SU-DHL-6 (cell line): ENCODE measurements at regions not wholly inside any gene's neighbourhood (a gene's known extent, or its start where the extent isn't known, plus 50 kb on each side); places are given as distances from the start of the nearest gene placed in this dataset.

ENCODE experiments used
- H2AFZ ChIP-seq: fragments of 200-600 bp; sonication (generic); 2 replicates; pipeline ENCODE4 v1.6.1; 2014; ENCODE audit warnings: low read depth, mild to moderate bottlenecking, moderate library complexity, mixed read lengths, antibody characterized with exemption, low read length; ENCODE audit not compliant: severe bottlenecking
- H3F3A ChIP-seq: fragments of 200-600 bp; shearing (Covaris generic); 2 replicates; pipeline ENCODE4 v1.6.0; 2016; ENCODE audit warnings: antibody characterized with exemption, mild to moderate bottlenecking; ENCODE audit not compliant: insufficient read depth
- H3K27ac ChIP-seq: fragments of 200-600 bp; sonication (generic); 2 replicates; pipeline ENCODE4 v1.5.1; 2016; ENCODE audit warnings: low read depth, mild to moderate bottlenecking, low read length, moderate library complexity, mixed read lengths
- H3K27me3 ChIP-seq: fragments of 200-600 bp; sonication (generic), shearing (Covaris generic); 2 replicates; pipeline ENCODE4 v1.6.0; 2014; ENCODE audit warnings: mild to moderate bottlenecking, low read length
- H3K36me3 ChIP-seq: fragments of 200-600 bp; sonication (generic); 2 replicates; pipeline ENCODE4 v1.6.1; 2014; ENCODE audit warnings: mild to moderate bottlenecking, low read length, mixed read lengths
- H3K4me2 ChIP-seq: fragments of 300-600, 200-600 bp; shearing (Covaris generic), sonication (generic); 2 replicates; pipeline ENCODE4 v1.6.0; 2014; ENCODE audit warnings: low read length, low read depth, mild to moderate bottlenecking; ENCODE audit not compliant: poor library complexity, severe bottlenecking
- H3K4me3 ChIP-seq: fragments of 200-600 bp; sonication (generic); 2 replicates; pipeline ENCODE4 v1.5.1; 2014; ENCODE audit warnings: antibody characterized with exemption, low read length, mild to moderate bottlenecking, mixed read lengths; ENCODE audit not compliant: insufficient read depth, poor library complexity, severe bottlenecking
- H3K79me2 ChIP-seq: fragments of 200-600 bp; sonication (generic); 2 replicates; pipeline ENCODE4 v1.6.1; 2014; ENCODE audit warnings: mild to moderate bottlenecking, low read length, moderate library complexity; ENCODE audit not compliant: insufficient read depth
- H3K9ac ChIP-seq: fragments of 200-600 bp; sonication (generic); 2 replicates; pipeline ENCODE4 v1.7.0; 2014; ENCODE audit warnings: mild to moderate bottlenecking, low read length
- H3K9me2 ChIP-seq: fragments of 200-600 bp; sonication (generic); replicated peaks from 2 replicates; pipeline ENCODE4 v1.6.1; 2014; ENCODE audit warnings: low read length; ENCODE audit not compliant: insufficient read depth
- H3K9me3 ChIP-seq: fragments of 200-600 bp; sonication (generic); 2 replicates; pipeline ENCODE4 v1.6.1; 2014; ENCODE audit warnings: low read length, mixed read lengths; ENCODE audit not compliant: insufficient read depth
- H4K20me1 ChIP-seq: fragments of 200-600 bp; sonication (generic); 2 replicates; pipeline ENCODE4 v1.6.1; 2014; ENCODE audit warnings: low read depth, mild to moderate bottlenecking, antibody characterized with exemption, low read length, moderate library complexity, mixed read lengths
- EZH2phosphoT487 ChIP-seq: fragments of 200-600 bp; sonication (generic), shearing (Covaris generic); conservative IDR thresholded peaks from 2 replicates; pipeline ENCODE4 v1.6.1; 2018; ENCODE audit warnings: mild to moderate bottlenecking, antibody characterized with exemption, low read length, moderate library complexity, mixed read lengths
- TF ChIP-seq, protein P1 (sequence below): fragments of 200-600 bp; sonication (generic); IDR thresholded peaks from one replicate; pipeline ENCODE4 v1.5.1; 2017; ENCODE audit warnings: antibody characterized with exemption, mild to moderate bottlenecking, low read length, moderate library complexity; ENCODE audit not compliant: insufficient read depth, poor library complexity, severe bottlenecking

DNA sequence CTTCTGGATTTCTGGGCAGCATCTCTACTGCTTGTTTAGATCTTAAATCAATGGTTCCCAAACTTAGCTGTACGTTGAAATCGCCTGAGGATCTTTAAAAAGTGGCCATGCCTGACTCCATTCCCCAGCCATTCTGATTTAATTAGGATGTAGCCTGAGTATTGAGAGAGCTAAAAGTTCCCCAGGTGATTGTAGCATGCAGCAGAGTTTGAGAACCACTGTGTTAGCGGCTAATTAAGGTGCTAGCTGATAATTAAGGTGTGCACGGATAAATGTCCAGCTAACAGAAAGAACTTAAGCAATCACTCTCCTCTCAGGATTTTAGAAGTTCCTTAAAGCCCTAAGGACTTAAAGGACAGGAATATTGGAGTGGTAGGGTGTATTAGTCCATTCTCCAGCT lies 89.1 kb downstream of the NMUR2 start:
- no peaks in the 10 kb centered on the region for H3K27me3 ChIP-seq
- H3K79me2 ChIP-seq = no peaks in the 10 kb centered on the region
- no peaks in the 10 kb centered on the region for H4K20me1 ChIP-seq
- H3K9me2 ChIP-seq = no peaks in the 10 kb centered on the region
- H3K27ac ChIP-seq = no peak overlapping the region
- no peak overlapping the region for H3K4me2 ChIP-seq
- TF ChIP-seq EZH2phosphoT487 = no peak
- TF ChIP-seq, protein P1, sequence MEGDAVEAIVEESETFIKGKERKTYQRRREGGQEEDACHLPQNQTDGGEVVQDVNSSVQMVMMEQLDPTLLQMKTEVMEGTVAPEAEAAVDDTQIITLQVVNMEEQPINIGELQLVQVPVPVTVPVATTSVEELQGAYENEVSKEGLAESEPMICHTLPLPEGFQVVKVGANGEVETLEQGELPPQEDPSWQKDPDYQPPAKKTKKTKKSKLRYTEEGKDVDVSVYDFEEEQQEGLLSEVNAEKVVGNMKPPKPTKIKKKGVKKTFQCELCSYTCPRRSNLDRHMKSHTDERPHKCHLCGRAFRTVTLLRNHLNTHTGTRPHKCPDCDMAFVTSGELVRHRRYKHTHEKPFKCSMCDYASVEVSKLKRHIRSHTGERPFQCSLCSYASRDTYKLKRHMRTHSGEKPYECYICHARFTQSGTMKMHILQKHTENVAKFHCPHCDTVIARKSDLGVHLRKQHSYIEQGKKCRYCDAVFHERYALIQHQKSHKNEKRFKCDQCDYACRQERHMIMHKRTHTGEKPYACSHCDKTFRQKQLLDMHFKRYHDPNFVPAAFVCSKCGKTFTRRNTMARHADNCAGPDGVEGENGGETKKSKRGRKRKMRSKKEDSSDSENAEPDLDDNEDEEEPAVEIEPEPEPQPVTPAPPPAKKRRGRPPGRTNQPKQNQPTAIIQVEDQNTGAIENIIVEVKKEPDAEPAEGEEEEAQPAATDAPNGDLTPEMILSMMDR = no peak
- no peaks in the 10 kb centered on the region for H3K36me3 ChIP-seq
- no peak overlapping the region for H3K4me3 ChIP-seq
- H3K9ac ChIP-seq = no peak overlapping the region
- H3K9me3 ChIP-seq = no peaks in the 10 kb centered on the region
- H3F3A ChIP-seq = no peaks in the 10 kb centered on the region
- H2AFZ ChIP-seq = no peak overlapping the region

DNA sequence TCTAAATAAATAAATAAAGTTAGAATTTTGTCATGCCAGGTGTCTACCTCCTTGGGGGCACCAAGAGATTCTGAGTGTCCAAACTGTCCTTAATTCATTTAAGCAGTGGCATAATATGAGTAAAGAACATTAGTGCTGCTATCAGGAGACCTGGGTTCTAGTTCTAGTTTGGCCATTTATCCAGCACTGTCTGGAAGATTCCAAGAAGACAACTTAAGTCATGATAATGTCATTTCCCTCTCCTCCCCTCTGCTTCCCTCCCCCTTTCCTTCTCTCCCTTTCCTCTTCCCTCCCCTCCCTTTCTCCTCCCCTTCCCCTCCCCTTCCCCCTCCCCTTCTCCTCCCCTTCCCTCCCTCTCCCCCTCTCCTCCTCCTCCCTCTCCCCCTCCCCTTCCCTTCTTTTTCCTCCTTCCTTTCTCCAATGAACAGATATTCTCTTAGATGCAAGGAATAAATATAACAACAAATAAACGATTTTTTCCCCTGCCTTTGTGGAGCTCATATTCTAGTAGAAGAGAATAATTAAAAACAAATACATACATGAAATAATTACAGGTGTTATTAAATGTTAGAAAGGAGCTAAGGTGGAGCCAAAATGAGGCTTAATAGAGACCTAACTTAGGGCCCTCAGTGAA lies 90.8 kb downstream of the NMUR2 start:
- no peaks in the 10 kb centered on the region for H3K9me3 ChIP-seq
- no peaks in the 10 kb centered on the region for H3K79me2 ChIP-seq
- no peaks in the 10 kb centered on the region for H3K27me3 ChIP-seq
- H3K36me3 ChIP-seq = no peaks in the 10 kb centered on the region
- H3K9ac ChIP-seq = no peak overlapping the region
- TF ChIP-seq, protein P1 = no peak
- no peaks in the 10 kb centered on the region for H3K9me2 ChIP-seq
- no peak overlapping the region for H3K27ac ChIP-seq
- H3K4me3 ChIP-seq = no peak overlapping the region
- H3K4me2 ChIP-seq = no peak overlapping the region
- no peaks in the 10 kb centered on the region for H3F3A ChIP-seq
- H2AFZ ChIP-seq = no peak overlapping the region
- H4K20me1 ChIP-seq = no peaks in the 10 kb centered on the region

DNA sequence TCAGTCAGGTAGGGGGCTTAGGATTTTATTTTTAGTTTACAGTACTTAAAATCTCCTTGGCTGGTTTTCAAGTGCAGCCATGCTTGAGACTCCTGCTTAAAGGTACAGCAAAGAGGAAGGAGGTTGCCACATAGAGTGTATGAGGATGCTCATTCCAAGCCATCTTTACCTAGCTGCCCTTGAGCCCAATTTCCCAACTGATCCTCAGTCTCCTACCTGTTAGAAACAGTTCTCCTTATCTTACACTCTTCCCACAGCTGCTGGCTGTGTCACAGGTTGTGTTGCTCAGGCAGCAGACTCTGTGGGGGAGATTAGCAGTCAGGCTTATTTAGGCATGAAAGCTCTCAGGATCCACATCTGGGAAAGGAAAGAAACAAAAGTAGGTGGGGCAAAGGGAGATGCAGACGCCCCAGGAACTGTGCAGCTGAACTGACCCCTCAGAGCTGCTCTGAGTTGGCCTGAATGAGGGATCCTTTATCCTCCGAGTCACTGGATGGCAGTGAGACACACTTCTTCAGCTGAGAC lies 95.1 kb downstream of the NMUR2 start:
- no peak overlapping the region for H3K9ac ChIP-seq
- no peak overlapping the region for H3K27ac ChIP-seq
- no peaks in the 10 kb centered on the region for H3K79me2 ChIP-seq
- H3K9me3 ChIP-seq = no peaks in the 10 kb centered on the region
- no peaks in the 10 kb centered on the region for H3K36me3 ChIP-seq
- H3K27me3 ChIP-seq = no peaks in the 10 kb centered on the region
- no peaks in the 10 kb centered on the region for H4K20me1 ChIP-seq
- no peaks in the 10 kb centered on the region for H3K9me2 ChIP-seq
- no peak overlapping the region for H3K4me2 ChIP-seq
- H2AFZ ChIP-seq = no peak overlapping the region
- TF ChIP-seq, protein P1 = no peak
- no peak for TF ChIP-seq EZH2phosphoT487
- no peaks in the 10 kb centered on the region for H3F3A ChIP-seq
- H3K4me3 ChIP-seq = no peak overlapping the region
